H4 (cell line): ENCODE measurements at regions not wholly inside any gene's neighbourhood (a gene's known extent, or its start where the extent isn't known, plus 50 kb on each side); places are given as distances from the start of the nearest gene placed in this dataset.
A peak's percentile ranks its signal among the peaks of the same experiment; 100 is the strongest.
"Not testable (repeated sequence)": the region's sequence is repeated elsewhere in the genome, so short reads cannot be mapped to it uniquely, and the experiment has no call there.

Experiments used
- DNase-seq: peaks from one replicate; pipeline ENCODE4 v3.0.0-alpha.2; 2015; ENCODE audit warnings: low spot score

DNA sequence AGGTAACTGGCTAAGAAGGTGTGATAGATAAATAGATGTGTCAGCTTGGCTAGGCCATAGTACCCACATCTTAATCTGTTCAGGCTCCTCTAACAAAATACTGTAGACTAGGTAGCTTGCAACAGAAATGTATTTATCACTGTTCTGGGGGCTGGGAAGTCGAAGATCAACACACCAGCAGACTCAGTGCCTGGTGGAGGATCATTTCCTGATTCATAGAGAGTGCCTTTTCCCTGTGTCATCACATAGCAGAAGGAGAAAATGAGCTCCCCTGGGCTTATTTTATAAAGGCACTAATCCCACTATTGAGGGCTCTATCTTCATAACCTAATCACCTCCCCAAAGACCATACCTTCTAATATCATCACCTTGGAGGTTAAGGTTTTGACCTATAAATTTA, 532.7 kb upstream of the OLFM3 start:
- no peak for DNase-seq

DNA sequence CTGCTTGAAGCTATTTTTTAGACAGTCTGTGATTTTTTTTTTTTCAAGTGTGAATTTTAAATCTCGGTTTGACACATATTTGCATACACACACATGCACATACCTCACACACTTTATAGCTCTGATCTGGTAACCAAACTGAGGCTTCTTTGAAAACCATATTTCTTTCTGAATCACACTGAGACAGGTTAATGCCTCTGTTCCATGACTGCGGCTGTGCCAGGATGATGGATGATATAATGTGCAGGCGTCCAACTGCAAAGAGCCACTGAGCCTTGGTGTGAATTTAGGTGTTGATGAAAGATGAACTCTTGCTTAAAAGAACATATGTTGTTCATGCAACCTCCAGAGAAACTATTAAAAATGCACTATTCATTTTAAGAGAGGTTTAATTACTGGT, 504.0 kb upstream of the OLFM3 start:
- no peak for DNase-seq

DNA sequence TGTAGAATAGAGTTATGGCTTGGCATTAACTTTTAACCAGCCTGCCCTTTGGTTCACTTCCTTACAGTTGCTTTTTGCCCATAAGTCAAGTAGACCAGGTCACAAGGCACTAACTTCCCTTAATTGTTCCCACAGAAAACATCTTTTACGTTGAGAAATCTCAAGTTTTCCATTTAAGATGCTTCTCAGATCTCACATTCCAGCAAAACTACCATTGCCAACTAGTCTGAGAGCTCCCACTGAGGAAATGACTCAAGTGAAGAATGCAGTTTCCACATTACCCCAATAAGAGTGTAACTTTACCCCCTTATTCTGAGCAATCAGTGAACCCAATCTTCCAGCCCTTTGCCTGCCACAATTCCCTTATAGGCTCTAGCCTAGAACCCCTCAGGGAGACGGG, 502.2 kb upstream of the OLFM3 start:
- no peak for DNase-seq

DNA sequence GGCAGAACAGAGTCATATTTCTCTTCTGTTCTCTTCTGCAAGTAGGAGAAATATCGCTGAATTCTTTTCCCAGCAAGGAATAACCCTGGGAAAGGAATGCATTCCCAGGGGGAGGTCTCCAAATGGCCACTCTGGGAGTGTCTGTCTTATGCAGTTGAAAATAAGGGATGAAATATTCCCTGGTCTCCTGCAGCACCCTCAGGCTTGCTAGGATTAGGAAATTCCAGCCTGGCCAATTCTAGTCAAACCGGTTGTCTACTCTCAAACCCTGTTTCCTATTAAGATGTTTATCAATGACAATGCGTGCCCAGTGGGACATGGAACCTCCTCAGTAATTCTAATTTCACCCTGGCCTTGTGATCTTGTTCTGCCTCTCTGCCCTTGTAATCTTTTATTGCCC, 501.1 kb upstream of the OLFM3 start:
- not testable (repeated sequence) for DNase-seq

DNA sequence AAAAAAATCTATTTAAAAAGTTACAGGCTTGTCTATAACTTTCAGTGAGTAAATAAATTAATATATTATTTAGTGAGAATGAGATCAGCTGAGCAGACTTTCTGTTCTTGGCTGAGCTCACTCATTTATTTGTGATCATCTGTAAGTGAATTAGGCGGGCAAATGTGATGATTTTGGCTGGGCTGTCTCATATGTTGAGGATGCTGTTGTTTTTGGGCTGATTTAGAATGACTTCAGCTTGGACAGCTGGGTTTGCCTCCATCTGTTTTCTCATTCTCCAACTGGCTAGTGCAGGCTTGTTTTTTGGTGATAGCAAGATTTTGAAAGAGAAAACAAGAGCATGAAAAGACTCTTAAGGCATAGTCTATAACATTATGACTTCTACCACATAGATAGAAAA, 475.8 kb upstream of the OLFM3 start:
- no peak for DNase-seq

DNA sequence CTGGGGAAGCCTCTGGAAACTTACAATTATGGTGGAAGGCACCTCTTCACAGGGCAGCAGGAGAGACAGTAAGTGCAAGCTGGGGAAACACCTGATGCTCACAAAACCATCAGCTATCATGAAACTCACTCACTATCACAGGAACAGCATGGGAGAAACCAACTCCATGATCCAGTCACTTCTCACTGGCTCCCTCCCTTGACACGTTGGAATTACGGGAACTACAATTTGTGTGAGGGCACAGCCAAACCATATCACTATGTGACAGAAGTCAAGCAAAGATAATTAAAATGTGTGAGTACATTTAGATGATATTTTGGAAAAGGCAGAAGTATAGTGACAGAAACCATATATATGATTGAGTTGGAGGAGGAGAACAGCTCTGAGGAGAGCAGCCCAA, 474.0 kb upstream of the OLFM3 start:
- DNase-seq = no peak

DNA sequence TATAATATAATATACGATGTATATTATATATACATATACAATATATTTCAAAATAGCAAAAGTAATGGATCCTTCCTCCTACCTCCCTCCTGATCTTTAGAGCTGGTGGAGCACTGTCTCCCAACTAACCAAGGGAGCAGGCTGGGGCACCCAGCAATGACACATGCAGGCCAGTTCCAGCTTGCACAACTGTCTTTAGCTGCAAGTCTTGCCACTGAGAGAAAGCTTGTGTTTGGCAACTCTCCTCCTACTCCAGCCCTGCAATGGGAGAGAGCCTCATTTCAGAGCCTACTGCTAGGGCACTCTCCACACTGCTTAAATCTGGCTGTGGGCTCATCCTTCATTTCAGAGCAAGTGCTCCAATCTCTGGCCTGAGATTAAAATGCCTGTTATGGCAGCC, 469.8 kb upstream of the OLFM3 start:
- DNase-seq = no peak

DNA sequence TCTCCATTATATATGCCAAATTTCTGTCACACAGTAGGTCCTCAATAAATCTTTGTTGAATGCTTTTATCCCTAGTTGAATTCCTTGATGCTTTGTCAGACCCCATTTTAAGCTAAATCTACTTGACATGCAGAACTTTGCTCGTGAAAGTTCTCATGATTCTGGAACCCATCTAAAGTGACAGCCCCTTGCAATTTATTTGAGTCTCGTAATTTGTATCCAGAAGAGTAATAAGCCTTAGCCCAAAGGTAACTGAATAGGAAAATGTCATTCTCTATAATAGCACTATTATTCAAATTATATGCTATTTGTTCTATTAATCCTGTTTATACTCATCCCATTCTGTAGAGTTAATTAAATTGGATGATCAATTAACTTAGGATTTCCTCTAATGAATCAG, 466.6 kb upstream of the OLFM3 start:
- DNase-seq = no peak

DNA sequence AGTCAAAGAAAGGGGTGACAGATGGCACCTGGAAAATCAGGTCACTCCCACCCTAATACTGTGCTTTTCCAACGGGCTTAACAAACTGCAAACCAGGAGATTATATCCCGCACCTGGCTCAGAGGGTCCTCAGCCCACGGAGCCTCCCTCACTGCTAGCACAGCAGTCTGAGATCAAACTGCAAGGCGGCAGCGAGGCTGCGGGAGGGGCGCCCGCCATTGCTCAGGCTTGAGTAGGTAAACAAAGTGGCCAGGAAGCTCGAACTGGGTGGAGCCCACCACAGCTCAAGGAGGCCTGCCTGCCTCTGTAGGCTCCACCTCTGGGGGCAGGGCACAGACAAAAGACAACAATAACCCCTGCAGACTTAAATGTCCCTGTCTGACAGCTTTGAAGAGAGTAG, 445.6 kb upstream of the OLFM3 start:
- not testable (repeated sequence) for DNase-seq

DNA sequence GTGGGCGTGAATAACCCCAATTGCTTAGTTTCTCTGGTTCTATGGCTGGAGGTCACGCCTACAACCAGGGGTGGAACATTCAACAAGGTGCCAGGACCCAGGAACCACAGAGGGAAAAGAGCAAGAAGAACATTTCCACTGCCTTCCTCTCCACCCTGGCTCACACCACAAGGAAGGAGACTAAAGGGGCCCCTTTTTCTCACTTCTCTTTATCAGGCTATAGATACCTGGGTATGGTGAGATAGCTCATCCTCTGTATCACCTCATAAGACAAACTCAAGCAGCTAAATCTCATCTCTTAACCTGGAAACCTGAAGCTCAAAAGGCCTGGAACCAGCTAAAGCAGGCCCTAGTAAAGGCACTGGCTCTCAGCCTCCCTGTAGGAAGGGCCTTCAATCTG, 438.8 kb upstream of the OLFM3 start:
- no peak for DNase-seq

DNA sequence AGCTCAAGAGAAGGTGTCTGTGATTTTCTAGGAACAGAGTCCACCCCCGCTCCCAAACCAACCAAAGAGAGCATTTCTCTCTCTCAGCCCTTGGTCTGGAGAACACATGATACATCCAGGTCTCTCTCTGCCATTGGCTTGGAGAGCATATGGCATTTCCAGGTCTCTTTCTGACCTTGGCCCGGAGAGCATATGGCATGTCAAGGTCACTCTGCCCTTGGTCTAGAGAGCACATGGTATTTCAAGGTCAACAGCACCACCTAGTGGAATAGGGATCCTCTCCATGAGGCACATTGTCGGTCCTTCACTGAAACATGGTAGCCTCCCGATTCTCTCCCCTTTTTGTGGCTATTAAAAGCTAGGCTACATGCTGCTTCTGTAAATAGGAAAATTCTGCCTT, 437.7 kb upstream of the OLFM3 start:
- DNase-seq = peak; percentile 7

DNA sequence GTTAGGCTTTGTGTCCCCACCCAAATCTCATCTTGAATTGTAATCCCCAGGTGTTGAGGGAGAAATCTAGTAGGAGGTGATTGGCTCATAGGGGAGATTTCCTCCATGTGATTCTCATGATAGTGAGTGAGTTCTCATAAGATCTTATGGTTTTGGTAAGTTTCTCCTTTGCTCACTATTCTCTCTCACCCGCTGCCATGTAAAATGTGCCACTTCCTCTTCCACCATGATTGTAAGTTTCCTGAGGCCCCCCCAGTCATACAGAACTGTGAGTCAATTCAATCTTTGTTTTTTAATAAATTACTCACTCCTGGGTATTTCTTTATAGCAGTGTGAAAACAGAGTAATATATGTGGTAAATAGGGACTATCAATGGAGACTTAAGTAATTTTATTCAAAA, 434.5 kb upstream of the OLFM3 start:
- DNase-seq = no peak

DNA sequence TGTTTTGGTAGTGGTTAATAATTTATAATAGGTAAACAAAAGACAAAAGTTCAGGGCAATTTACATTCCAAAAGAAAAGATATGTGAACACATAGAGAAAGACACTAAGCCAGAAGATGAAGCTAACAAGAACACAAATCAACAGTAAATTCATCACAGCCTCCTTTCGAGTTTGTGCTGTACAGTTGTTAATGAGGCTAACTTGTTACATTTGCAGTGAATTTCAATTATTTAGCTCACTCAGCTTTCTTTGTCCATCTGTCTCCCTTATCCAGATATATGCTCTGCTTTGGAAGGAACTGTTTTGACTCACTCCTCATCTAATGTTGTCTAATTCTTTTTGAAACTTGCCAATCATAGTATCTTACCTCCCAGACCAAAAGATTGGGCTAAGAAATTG, 423.3 kb upstream of the OLFM3 start:
- no peak for DNase-seq
